Right cardiac atrium (tissue), 5 donors: ENCODE measurements at regions not wholly inside any gene's neighbourhood (a gene's known extent, or its start where the extent isn't known, plus 50 kb on each side); places are given as distances from the start of the nearest gene placed in this dataset.

Experiments
- ATAC-seq, 2 donors: fragments of 200-7000 bp; cut with Tn5 transposase; one replicate each; pipeline versions ENCODE4 v1.8.0 to v1.9.1; 2020; ENCODE audit warnings: moderate library complexity in 2 of 2, mild to moderate bottlenecking in 1 of 2
- DNase-seq, 3 donors: peaks; one replicate each; pipeline ENCODE4 v3.0.0-alpha.2; 2020
- H3K27ac ChIP-seq: one replicate; pipeline ENCODE4 v1.5.1; 2013; ENCODE audit warnings: mild to moderate bottlenecking, low read length, control low read depth, moderate library complexity
- H3K27me3 ChIP-seq: one replicate; pipeline ENCODE4 v1.6.1; 2013; ENCODE audit not compliant: control insufficient read depth, insufficient read depth
- H3K4me1 ChIP-seq: one replicate; pipeline ENCODE4 v1.6.1; 2013; ENCODE audit warnings: low read length; ENCODE audit not compliant: control insufficient read depth, insufficient read depth
- H3K4me3 ChIP-seq: one replicate; pipeline ENCODE4 v1.5.1; 2013; ENCODE audit warnings: low read length, control low read depth
- H3K9me3 ChIP-seq: one replicate; pipeline ENCODE4 v1.6.1; 2013; ENCODE audit warnings: low read length; ENCODE audit not compliant: control insufficient read depth
- WGBS: extraction: QIAGEN DNeasy Blood & Tissue Kit; methylation state at CpG from one replicate; pipeline ENCODE4 v1.1.7; 2013; 5-methylcytosine and 5-hydroxymethylcytosine counted together
- intact Hi-C, 4 donors: fragments of 100-400 bp; cut with DNase I; formaldehyde crosslinking; loops; one replicate each; pipeline versions ENCODE4 v1.11.0 to v1.14.0; 2022 to 2023
- donor health status: healthy with polysubstance abuse.
- donor health status: DM: no; HTN: yes; CAD: no.
- donor health status: DM: no; HTN: no; CAD: no.
- donor health status: DM: no; HTN: yes; CAD: no; lungs with severe emphysema.
- donor health status: DM: yes; HTN: yes; CAD: no.

DNA sequence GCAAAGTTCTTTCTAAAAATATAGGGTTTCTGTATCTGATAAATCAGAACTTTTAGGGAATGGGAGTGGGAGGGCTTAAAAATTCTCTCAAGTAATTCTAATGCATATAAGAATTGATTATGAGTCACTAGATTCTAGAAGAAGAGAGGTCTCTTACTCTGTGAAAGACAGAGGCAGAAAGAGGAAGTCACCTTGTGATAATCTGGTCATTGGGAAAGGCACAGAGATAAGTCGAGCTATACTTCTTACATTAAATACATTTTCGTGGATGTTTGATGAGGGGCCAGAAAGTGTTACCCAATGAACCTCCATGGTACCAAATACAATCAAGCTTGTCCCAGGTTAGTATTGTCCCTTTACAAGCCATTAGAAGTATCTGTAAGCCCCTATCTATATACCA lies 134.4 kb downstream of the MAD2L1 start:
- H3K4me3 ChIP-seq, result no peak overlapping the region
- no peaks in the 10 kb centered on the region for H3K9me3 ChIP-seq
- no peak for DNase-seq
- no peaks in the 10 kb centered on the region for H3K27me3 ChIP-seq
- ATAC-seq, result no peak
- H3K4me1 ChIP-seq, result no peaks in the 10 kb centered on the region
- H3K27ac ChIP-seq, result no peak overlapping the region
- intact Hi-C loops, result no loop called here
- 78% methylated on average over 2 of the region's 2 CpGs for WGBS

DNA sequence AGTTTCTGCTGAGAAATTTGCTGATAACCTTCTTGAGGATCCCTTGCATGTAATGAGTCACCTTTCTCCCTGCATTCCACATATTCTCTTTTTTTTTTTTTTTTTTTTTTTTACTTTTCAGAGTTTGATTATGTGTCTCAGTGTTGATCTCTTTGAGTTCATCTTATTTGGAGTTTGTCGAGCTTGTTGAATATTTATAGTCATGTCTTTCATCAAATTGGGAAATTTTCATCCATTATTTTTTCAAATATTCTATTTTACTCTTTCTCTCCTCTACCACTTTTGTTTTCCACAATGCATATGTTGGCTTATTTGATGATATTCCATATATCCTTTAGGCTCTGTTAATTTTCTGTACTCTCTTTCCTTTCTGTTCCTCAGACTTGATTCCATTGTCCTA lies 136.1 kb downstream of the MAD2L1 start:
- Histone ChIP-seq H3K4me1 (no peaks in the 10 kb centered on the region), H3K4me3 (no peak overlapping the region), H3K27me3 (no peaks in the 10 kb centered on the region), H3K27ac (no peak overlapping the region), H3K9me3 (no peaks in the 10 kb centered on the region)
- no peak for DNase-seq
- no peak for ATAC-seq
- intact Hi-C loops, result no loop called here
- 76% methylated on average over 1 of the region's 1 CpG for WGBS

DNA sequence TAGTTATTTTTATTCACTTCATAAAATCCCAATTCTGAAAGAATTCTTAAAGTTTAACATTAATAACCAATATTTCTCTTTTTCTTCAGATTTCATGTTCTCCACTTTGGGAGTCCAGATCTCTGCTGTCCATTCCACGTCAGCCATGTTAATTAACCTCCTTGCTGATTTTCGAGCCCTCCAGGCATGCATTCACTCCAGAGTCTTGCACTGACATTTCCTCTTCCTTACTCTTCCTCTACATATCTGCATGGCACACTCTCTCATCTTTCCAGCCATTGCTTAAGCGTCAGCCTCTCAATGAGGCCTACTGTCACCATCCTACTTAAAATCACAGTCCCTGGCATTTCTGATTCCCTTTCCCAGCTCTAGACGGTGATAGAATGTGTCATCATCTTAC lies 144.8 kb downstream of the MAD2L1 start:
- intact Hi-C loops, result no loop called here
- ATAC-seq, result no peak
- 77% methylated on average over 4 of the region's 4 CpGs for WGBS

DNA sequence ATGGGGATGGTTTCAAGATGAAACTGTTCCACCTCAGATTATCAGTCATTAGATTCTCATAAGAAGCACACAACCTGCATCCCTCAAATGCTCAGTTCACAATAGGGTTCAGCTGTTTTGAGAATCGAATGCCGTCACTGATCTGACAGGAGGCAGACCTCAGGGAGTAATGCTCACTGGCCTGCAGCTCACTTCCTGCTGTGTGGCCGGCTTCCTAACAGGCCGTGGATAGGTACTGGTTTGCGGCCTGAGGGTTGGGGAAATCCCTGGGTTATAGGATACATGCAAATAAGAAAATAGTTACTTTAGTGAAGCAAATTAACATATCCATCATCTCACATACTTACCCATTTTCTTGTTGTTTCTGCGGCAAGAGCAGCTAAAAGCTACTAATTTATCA lies 160.4 kb downstream of the MAD2L1 start:
- ATAC-seq (no peak), DNase-seq (no peak)
- H3K9me3 ChIP-seq, result no peaks in the 10 kb centered on the region
- H3K4me1 ChIP-seq, result no peaks in the 10 kb centered on the region
- H3K4me3 ChIP-seq, result no peak overlapping the region
- intact Hi-C loops, result no loop called here
- H3K27me3 ChIP-seq, result no peaks in the 10 kb centered on the region
- 85% methylated on average over 6 of the region's 6 CpGs for WGBS
- H3K27ac ChIP-seq, result no peak overlapping the region

More for the DNA sequence above, 144.8 kb downstream of the MAD2L1 start:
- Histone ChIP-seq H3K4me3 (no peak overlapping the region), H3K27me3 (no peaks in the 10 kb centered on the region), H3K27ac (no peak overlapping the region), H3K4me1 (no peaks in the 10 kb centered on the region), H3K9me3 (no peaks in the 10 kb centered on the region)
- no peak for DNase-seq

DNA sequence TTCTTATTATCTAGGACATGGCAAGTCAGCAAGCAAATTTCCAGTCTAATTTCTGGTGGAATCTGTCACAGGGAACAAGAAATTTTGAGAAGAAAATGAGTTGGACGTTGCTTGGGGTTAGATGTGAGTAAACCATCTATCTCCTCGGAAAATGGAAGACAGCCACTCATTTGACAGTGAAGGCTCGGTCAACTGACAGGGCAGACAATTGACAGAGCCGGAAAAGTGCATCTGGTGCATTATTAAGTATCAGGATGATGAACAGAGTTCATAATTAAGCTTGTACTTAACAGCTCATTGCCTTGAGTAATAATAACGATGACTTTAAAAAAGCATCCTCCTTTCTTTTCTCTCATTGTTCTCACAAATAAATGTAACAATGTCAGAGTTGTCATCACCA lies 168.4 kb downstream of the MAD2L1 start:
- Histone ChIP-seq H3K9me3 (no peaks in the 10 kb centered on the region), H3K4me3 (no peak overlapping the region), H3K27me3 (no peaks in the 10 kb centered on the region), H3K4me1 (no peaks in the 10 kb centered on the region), H3K27ac (no peak overlapping the region)
- intact Hi-C loops, result no loop called here
- WGBS, result 69% methylated on average over 5 of the region's 5 CpGs
- no peak for ATAC-seq
- no peak for DNase-seq

DNA sequence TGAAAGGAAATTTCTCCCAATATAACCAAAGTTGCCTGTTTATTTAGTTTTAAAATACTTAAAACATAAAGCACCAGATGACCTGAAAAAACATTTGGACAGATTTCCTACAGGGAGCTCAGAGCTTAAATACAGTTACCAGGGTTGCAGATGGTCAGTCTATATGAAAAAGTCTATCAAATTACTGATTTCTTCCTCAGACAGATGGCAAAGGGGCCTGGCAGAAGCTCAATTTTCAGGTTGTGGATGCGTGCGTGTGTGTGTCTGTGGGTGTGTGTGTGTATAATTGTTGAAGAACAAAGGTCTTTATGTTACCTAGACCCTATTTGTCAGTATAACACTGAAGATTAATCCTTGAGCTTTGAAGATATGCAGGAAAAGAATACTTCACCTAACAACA lies 169.4 kb downstream of the MAD2L1 start:
- Histone ChIP-seq H3K4me1 (no peaks in the 10 kb centered on the region), H3K27ac (no peak overlapping the region), H3K27me3 (no peaks in the 10 kb centered on the region), H3K9me3 (no peaks in the 10 kb centered on the region), H3K4me3 (no peak overlapping the region)
- intact Hi-C loops, result no loop called here
- no peak for DNase-seq
- WGBS, result 87% methylated on average over 2 of the region's 2 CpGs
- ATAC-seq, result no peak

DNA sequence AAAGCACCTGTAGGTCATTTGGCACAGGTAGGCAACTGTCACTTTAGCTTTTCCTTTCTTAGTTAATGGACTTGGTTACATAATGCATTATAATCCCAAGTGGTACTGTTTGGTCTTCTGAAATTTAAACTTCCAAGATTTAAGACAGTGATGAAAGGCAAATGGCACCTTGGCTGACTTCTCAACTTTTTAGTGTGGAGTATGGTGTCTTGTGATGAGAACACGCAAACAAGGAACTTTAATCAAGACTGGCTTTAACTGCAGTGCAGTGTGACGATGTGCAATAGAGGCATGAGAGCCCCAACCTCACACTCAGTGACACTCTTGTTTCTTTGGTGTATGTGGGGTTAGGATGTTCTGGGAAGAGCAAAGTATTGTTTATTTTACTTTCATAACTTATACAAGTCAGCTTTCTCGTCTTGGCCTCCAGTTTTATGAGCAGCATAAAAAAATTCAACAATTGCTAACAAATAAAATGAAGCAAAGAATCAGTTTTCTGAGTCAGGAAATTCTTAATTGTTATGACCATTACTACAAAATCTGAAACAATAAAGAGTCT lies 171.9 kb downstream of the MAD2L1 start:
- Histone ChIP-seq H3K9me3 (no peaks in the 10 kb centered on the region), H3K27me3 (no peaks in the 10 kb centered on the region), H3K4me1 (no peaks in the 10 kb centered on the region), H3K4me3 (no peak overlapping the region), H3K27ac (no peak overlapping the region)
- intact Hi-C loops, result no loop called here
- DNase-seq, result no peak
- ATAC-seq, result no peak
- 78% methylated on average over 3 of the region's 3 CpGs for WGBS

DNA sequence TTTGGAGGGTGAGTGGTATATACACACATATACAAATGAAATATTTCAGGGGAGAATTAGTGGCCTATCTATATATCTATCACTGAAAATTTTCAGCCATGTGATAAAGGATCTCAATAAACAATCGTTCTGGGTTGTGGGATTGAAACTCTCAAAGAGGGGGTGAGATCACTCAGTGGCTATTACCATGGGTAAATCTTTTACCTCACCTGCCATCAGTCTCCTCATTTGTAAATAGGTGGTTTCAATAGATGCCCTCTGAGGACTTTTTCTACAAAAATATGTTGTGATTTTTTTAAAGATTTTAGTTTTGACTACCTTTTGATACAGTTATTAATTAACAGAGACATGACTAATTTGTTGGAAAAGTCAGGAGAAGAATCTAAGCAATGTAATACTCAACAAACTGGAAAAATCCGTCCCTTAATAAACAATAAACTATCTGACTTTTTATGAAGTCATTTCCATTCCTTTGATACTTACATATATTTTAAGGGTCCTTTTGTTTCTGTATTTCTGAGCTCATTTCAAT lies 192.8 kb downstream of the MAD2L1 start:
- H3K4me3 ChIP-seq, result no peak overlapping the region
- no peaks in the 10 kb centered on the region for H3K9me3 ChIP-seq
- ATAC-seq, result no peak
- no peak overlapping the region for H3K27ac ChIP-seq
- H3K4me1 ChIP-seq, result no peaks in the 10 kb centered on the region
- no peak for DNase-seq
- H3K27me3 ChIP-seq, result no peaks in the 10 kb centered on the region
- intact Hi-C loops, result no loop called here
- WGBS, result 65% methylated on average over 2 of the region's 2 CpGs

DNA sequence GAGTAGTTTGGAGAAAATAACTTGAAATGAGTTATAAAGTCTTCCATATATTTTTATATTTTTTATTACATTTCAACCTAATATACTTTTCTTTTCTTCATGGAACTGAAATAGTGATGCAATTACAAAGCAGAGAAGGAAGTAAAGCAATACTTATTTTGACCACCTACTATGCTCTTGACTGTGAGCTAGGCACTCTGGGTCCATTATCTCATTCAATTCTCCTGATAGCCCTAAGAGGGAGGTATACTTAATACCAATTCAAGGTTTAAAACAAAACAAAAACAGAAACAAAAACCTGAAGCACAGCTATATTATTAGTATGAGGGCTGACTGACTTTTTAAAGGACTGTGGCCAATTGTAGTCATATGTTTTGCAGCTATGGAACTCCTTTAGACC lies 193.5 kb downstream of the MAD2L1 start:
- Histone ChIP-seq H3K4me1 (no peaks in the 10 kb centered on the region), H3K9me3 (no peaks in the 10 kb centered on the region), H3K27me3 (no peaks in the 10 kb centered on the region), H3K4me3 (no peak overlapping the region), H3K27ac (no peak overlapping the region)
- ATAC-seq, result no peak
- intact Hi-C loops, result no loop called here
- no peak for DNase-seq

DNA sequence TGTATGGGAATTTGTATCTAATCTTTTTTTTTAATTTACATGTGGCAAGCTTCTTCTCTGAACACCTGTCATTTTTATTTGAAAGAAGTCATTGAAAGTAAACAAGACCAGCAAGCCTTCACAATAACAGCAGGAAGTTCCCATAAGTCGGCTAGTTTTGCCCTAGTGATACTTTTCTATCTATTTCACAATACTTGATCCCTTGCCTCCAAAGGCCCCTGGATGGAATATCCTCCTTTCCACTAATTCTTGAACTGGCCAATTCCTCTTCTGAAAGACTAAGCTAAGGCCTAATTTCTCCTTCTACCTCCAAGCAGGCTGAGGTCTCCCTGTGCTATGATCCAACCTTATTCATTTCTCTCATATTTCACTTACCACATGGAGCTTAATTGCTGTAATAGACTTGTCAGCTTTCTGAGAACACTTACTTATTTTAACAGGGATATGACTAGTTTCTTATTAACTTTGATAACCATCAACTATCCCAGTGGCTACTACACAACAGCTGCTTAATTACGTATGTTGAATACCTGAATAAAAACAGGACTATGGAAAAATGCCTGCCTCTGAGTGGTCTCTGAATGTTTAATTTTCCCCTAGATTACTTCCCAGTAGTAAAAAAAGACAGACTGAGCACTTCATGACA lies 194.2 kb downstream of the MAD2L1 start:
- ATAC-seq, result no peak
- 71% methylated on average over 2 of the region's 2 CpGs for WGBS
- H3K27me3 ChIP-seq, result no peaks in the 10 kb centered on the region
- no peak overlapping the region for H3K4me3 ChIP-seq
- H3K27ac ChIP-seq, result no peak overlapping the region
- intact Hi-C loops, result no loop called here
- DNase-seq, result no peak
- no peaks in the 10 kb centered on the region for H3K4me1 ChIP-seq
- no peaks in the 10 kb centered on the region for H3K9me3 ChIP-seq

DNA sequence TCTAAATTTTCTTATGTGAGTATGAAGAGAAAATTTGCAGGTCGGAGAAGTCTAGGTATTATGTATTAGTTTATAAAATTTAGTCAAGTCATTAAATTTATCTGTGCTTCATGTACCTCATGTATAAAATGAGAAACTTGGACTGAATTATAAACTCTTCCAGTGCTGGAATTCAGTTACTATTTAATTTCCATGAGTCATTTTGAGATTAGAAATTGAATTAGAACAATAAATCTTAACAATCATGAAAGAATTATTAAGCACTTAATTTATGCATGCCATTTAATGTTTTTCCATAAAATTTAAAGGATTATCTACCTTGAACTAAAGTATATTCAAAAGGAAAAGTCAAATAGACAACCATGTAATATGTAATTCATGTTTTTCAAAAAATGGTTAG lies 195.8 kb downstream of the MAD2L1 start:
- intact Hi-C loops, result no loop called here
- no peaks in the 10 kb centered on the region for H3K4me1 ChIP-seq
- no peak for DNase-seq
- 97% methylated on average over 1 of the region's 1 CpG for WGBS
- no peak for ATAC-seq
- no peaks in the 10 kb centered on the region for H3K27me3 ChIP-seq
- no peaks in the 10 kb centered on the region for H3K9me3 ChIP-seq
- no peak overlapping the region for H3K4me3 ChIP-seq
- H3K27ac ChIP-seq, result no peak overlapping the region

DNA sequence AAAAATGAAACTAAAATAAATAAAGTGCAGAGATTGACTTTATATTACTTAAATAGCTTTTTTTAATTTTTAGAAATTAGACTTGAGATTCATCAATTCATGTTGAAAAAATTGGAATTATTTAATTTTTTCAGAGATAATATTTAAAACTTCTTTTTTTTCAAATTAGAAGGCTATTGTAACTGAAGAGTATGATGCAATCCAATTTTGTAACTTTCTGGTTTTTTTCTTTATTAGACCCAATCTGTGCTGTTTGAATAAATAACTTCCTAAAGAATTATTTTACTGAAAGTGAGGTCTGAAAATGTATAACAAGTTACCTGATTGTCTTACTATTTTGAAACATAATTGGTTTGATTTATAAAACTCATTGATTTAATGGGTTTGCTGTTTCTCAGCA lies 200.9 kb downstream of the MAD2L1 start:
- DNase-seq (no peak), ATAC-seq (no peak)
- Histone ChIP-seq H3K9me3 (no peaks in the 10 kb centered on the region), H3K4me1 (no peaks in the 10 kb centered on the region), H3K4me3 (no peak overlapping the region), H3K27ac (no peak overlapping the region), H3K27me3 (no peaks in the 10 kb centered on the region)
- intact Hi-C loops, result no loop called here
